ENCODE measurements at regions not wholly inside any gene's neighbourhood (a gene's known extent, or its start where the extent isn't known, plus 50 kb on each side); places are given as distances from the start of the nearest gene placed in this dataset.

- no peak for DNase-seq
Observed at GRCh38 chr14:34238610-34239009, 223.4 kb downstream of the SPTSSA start.

- DNase-seq = no peak
Observed at GRCh38 chr14:34237677-34238076, 224.4 kb downstream of the SPTSSA start.

- no peak for DNase-seq
Observed at GRCh38 chr14:34237081-34237480, 225.0 kb downstream of the SPTSSA start.

DNA sequence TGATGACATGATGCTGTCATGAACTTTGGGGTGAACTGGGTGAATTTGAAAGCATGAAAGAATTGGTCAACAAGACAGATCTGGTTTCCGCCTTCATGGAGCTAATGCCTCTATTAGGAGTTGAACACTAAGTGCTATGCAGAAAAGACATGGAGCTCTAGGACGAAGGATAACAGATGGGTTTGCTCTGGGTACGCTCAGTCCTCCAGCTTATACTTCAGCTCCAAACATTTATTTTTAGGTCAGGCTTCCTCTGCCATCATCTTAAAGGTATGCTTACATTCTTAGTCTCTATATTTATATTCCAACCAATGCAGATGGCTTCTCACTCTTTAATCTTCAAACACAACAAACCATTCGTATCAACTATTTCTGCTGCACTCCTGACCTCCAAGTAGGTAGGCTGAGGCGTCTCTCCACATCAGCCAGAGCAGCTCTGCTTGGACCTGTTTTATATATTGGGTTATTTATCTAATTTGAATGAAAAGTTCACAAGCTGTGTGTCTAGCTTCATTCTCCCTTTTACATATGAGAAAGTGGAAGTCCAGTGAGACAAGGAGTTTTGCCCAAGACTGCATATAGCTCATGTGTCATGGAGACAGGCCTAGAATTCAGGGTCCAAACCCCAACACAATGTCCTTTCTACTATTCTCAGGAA lies 226.3 kb downstream of the SPTSSA start:
- DNase-seq = no peak

- no peak for DNase-seq
Observed at GRCh38 chr14:34234258-34234657, 227.8 kb downstream of the SPTSSA start.

DNA sequence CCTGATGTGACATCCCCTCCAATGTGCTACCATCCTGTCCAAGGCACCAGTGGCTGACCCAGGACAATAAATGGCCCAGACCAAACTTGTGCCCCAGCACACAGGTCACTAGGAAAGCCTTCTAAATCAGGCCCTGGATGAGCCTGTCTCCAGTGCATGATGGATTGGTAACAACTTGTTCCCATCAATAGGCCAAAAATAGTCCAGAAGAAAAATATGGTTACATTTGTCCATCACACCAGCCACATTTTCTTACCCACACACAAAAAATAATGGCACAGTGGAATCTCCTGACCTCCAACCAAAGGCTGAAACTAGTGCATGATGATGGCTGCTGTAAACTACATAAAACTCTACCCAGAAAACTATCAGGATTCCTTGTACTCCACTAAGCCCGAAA lies 228.4 kb downstream of the SPTSSA start:
- no peak for DNase-seq

- no peak for DNase-seq
Observed at GRCh38 chr14:34232790-34233189, 229.2 kb downstream of the SPTSSA start.

- DNase-seq = no peak
Observed at GRCh38 chr14:34231626-34232025, 230.4 kb downstream of the SPTSSA start.

- DNase-seq = no peak
Observed at GRCh38 chr14:34229140-34229539, 232.9 kb downstream of the SPTSSA start.

- no peak for DNase-seq
Observed at GRCh38 chr14:34228650-34228976, 233.4 kb downstream of the SPTSSA start.

- DNase-seq = peak; percentile 44
Observed at GRCh38 chr14:34227834-34228649, 234.0 kb downstream of the SPTSSA start.

GRCh38 chr14:34224221-34224620 lies 237.8 kb downstream of the SPTSSA start:
- no peak for DNase-seq

DNA sequence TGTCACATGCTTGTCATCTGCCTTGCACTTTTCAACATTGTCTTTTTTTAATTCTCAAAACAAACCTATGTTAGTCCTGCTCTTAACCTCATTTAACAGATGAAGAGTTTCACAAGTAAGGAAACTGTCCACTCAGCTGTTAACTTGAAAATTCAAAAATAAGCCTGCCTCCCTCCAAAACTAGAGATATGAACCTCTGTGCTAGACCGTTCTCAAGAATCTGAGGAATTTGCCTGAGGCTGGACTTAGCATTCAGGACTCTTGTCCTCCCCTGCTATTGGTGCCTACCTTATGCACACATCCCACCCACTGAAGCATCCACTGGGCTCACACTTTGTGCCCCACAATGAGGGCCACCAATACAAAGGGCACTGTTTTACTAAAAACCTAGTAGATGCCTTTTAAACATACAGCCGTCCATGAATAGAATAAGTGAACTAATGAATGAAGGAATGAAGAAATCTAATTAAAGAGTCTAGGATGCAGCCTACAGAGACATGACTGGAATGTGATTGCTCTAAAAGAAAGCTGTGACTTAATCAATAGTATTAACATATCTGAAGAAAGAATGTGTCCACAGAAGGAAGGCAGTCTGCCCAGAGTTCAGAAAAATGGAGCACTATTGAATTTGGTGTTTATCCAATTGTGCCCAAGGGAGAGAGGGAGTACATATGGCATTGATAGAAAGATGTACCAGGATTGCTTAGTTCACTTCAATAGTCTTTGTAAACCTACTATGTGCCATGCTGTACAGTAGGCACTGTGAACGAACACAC lies 238.5 kb downstream of the SPTSSA start:
- DNase-seq = no peak

DNA sequence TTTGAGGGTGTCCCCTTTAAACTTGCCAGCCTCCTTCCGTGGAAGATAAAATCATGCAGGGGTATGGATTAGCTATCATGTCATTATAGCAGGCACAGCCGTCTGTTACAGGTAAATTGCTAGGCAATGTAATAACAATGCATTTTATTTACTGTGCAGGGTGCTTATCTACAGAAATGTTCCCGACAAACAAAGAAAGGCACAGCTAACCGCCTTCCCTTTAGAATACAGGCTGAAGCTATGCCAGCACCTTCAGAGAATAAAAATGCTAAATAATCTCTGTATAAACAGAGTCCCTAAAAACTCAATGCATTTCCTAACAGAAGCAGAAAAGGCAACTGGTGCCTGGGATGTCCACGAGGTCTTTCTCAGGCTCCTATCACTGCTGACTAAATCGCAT lies 239.2 kb downstream of the SPTSSA start:
- DNase-seq = no peak

DNA sequence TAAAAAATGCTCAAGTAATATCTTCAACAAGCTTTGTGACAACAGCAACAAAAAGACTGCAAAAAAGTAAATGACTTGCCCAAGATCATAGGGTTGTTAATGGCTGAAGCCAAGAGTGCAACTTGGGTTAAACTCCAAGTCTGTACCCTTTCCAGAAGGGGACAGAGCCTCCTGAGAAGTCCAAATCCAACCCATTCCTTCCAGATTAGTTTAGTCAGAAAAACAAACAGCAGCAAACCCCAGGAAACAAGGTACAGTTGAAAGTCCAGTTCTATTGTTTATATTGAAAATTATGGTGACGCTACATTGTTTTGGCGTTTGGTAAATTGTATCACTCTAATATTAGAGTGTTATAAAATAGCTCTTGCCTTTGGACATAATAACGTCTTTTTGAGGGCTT lies 239.9 kb downstream of the SPTSSA start:
- no peak for DNase-seq

GRCh38 chr14:34220921-34221320 lies 241.1 kb downstream of the SPTSSA start:
- no peak for DNase-seq

DNA sequence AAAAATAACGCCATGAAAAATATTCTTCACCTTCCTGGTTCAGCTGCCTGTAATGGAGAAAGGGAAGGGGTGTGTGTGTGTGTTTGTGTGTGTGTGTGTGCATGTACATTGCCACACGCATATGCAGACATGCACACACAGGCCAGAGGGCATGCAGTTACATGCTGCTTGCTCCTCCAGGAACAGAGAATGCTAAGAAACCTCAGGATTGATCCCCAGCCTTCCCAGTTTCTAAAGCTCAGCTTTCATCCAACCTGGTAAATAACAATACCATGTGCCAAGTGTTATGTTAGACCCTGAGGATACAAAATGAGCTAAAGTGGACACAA lies 241.7 kb downstream of the SPTSSA start:
- no peak for DNase-seq

DNA sequence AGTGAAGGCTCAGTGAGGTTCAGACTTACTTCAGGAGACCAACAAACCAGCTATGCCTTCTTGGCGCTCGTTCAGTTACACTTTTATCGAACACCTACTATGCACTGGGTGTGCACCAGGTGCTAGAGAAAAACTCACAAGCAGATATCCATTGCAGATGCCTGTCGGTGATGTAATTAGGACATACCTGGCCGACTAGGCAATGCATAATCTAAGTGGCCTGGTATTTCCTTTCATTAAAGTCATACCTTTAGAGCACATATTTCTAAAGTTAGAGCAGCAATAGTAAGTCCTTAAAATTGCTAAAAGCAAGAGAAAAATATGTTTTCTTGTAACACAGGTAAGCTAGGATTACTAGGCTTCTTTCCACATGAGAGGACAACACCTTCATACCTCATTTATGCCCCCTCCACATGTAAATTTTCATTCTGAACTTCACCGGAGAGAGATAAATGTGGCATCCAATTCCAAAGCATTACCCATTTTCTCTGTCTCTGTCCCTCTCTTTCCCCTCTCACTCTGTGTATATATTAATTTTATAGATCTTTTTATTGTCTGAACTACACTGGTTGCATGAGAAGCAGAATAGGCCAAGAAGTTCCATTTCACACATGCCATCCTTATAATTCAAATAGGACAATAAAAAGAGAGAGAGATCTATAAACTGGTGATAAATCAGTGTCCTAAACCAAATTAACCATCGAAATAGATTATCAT lies 242.2 kb downstream of the SPTSSA start:
- DNase-seq = no peak

DNA sequence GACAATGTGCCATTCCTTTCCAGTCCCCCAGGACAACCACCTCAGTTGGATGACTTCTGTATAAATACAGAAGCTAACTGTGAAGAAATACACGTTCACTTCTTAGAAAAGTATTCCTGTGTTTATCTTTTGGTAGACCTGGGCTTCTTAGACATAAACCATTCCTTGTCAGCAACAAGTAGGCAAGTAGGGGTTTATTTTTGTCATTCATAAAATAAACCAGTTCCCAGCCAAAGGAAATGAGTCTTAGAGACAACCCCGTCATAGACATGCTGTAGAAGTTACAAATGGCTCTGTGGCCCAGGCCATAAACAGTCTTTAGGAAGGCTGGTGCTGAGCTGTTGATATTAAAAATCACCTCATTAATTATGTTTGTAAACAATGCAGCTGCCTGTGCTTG lies 243.2 kb downstream of the SPTSSA start:
- no peak for DNase-seq

- DNase-seq = no peak
Observed at GRCh38 chr14:34214961-34215360, 247.1 kb downstream of the SPTSSA start.

- DNase-seq = peak; percentile 6
Observed at GRCh38 chr14:34213332-34213731, 248.7 kb downstream of the SPTSSA start.

GRCh38 chr14:34212172-34212929 lies 249.7 kb downstream of the SPTSSA start:
- DNase-seq = no peak

DNA sequence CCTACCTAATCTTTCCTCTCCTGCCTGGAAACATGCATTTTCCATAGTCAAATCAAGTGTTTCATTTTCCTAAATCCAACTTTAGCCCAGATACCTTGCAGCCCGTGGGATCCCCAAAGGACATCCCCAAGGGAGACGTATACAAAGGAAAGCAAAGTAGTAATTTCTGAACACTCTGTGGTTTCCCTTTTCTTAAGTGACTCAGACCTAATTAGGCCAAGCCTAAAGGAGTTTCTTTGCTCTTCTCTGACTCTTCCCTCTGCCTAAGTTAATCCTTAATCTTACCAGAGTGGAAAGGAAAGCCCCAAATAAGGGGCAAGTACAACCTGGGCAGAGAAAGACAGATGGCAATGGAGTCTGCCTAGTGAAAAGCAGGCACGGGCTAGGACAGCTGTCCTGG lies 250.3 kb downstream of the SPTSSA start:
- DNase-seq = no peak

Measured in CD4-positive, alpha-beta T cell treated with Interleukin-4 for 4 hours (primary cell).